GM04503 (cell line): ENCODE measurements at regions not wholly inside any gene's neighbourhood (a gene's known extent, or its start where the extent isn't known, plus 50 kb on each side); places are given as distances from the start of the nearest gene placed in this dataset.
"Not testable (repeated sequence)": the region's sequence is repeated elsewhere in the genome, so short reads cannot be mapped to it uniquely, and the experiment has no call there.

Experiments used
- DNase-seq: peaks from one replicate; pipeline ENCODE4 v3.0.0-alpha.2; 2012; ENCODE audit warnings: low read depth

DNA sequence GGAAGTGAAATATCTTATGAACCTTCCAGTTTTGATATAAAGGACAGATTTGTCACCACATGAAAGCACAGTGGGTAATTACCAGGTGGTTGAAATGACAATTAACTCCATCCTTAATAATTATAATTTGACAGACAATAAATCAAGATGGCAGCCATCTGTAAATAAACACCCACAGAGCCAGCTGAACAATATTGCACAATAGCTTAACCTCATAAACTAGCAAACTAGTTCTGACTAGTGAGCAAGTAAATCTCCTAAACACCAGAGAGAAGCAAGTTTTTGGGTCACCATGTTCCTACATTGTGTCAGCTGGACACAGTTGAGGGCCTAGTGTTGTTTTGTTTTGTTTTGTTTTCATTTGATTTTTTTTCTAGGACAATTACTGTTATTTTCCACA lies 577.4 kb downstream of the ACTL7B start:
- no peak for DNase-seq

DNA sequence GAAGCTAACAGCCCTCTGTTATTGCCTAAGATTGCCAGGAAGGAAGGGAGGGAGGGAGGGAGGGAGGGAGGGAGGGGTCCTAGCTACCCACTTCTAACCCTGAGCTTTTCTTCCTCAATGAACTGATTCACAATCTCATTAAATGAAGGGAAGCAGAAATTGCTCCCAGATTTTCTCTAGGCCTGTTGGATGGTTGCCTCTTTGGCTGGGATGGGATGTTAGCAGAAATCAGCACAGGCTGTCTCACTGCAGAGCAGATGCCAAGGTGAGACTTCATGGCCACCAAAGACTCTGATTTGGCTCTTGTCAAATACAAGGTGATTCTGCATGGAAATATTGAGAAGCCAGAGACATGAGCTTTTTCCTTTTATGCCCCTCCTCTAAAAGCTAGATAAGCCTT lies 578.6 kb downstream of the ACTL7B start:
- no peak for DNase-seq

DNA sequence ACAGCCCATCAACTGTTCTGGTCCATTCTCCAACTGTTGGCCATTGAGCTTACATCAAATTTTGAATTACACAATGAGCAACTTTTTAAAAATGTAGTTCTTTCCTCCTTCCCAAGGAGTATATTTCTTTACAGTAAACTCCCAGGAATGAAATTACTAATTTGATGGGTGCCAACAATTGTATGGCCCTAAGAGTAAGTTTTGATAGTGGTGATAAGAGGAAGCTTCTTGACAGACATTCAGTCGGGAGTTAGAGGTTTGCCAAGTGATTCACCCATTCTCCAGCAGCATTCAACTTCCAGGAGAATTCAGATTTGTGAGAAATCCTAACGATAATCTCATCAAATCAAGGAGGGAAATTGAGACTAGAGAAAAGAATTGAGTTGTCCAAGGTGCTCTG lies 579.9 kb downstream of the ACTL7B start:
- no peak for DNase-seq

DNA sequence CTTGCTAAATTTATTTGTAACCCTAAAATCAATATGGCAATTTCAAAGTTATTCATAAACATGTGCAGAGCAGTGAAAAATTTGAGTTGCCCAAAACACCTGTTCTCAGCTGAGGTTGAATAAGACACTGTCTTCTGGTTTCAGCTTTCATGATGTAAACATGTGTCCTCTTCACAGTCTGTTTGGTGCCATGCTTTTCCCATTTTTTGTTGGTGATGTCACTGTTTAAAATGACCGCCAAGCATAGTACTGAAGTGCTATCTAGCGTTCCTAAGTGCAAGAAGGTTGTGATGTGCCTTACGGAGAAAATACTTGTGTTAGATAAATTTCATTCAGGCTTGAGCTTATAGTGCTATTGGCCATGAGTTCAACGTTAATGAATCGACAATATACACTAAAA lies 580.8 kb downstream of the ACTL7B start:
- DNase-seq = no peak

DNA sequence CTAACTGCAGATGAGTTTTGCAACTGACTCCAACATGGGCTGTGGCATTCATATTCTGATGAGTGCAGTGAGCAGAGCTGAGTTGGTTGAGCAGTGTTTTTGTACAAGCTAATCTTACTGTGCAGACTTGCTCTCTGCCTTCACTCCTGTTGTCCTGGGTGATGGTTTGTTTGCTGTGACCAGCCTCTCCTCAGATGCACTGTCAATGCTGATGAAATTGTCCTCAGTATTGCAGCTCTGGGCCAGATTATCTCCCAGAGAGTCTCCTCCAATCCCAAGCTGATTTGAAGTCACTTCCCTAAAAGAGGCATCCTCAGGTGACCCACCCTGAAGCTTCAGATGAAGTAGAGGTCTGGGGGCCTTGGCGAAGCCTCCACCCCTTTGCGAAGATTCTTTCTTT lies 581.8 kb downstream of the ACTL7B start:
- no peak for DNase-seq

DNA sequence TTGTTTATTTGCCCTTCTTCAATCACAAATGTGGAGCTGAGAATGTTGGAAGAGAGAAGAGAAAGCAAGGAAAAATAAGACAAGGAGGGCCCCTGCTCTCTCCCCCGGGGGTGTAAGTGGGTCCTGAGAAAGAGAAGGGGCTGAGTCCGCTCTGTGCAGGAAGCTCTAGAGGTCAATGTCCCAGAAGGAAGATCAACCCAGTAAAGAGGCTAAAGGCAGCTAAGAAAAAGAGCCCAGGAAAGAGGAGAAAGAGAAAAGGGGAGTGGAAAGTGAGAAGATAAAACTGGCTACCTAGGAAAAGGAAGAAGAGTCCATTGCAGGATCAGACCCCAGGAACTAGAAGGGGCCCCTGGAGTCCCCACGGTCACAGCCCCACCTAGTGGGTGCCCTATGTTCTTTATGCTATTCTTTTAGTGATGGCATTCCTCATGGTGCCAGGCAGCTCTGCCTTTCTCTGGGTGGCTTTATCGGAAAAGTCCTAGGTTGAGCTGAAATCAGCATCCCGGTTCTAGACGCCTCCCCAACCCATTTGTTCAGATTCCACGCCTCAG lies 583.4 kb downstream of the ACTL7B start:
- DNase-seq = no peak

DNA sequence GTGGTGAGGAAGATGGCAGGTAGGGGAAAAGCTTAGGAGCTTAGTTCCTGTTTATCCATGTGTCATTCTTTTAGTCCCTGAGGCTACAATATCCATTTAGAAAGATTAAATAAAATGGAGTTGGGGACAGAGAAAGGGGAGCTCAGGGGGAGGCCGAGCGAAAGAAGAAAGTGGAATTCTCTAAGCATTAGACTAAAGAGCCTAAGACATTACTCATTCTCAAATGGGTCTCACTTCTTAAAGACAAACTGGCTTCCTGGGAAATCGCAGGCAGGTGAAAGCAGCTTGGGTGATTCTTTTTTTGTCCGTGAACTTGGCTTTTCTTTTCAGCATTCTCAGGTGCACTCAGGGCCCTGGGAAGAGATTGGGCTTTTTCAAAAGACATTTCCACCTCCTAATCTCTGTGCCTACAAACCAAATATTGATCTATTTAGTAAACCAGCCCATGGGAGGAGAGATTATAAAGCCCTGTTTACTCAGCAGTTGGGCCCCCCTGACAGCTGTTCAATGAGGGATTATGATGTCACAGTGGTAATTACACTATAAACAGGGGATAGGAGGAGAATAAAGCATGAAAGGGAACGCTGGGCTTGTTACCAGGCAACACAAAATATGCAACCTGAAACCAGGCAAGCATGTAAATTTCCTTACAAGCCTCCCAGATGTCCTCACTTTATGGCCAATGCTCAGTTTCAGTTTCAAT lies 584.0 kb downstream of the ACTL7B start:
- peak; percentile 71 for DNase-seq

DNA sequence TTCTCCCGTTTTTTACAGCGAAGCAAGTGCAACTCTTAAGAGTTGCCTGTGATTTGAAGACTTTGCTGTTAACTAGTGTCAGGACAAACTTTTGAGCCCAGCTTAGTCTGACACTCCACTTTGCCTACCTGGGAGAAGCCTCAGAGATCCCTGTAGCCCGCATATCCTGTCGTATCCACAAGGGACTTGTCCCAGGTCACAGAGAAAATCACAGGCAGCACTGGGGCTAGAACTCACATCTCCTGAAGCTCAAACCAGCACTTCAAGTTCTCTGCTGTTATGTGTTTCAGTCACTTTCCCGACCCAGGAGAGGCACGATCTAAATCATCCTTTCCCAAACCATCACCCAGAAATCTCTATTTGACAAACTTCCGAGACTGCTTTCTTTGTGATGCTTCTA lies 584.5 kb downstream of the ACTL7B start:
- no peak for DNase-seq

DNA sequence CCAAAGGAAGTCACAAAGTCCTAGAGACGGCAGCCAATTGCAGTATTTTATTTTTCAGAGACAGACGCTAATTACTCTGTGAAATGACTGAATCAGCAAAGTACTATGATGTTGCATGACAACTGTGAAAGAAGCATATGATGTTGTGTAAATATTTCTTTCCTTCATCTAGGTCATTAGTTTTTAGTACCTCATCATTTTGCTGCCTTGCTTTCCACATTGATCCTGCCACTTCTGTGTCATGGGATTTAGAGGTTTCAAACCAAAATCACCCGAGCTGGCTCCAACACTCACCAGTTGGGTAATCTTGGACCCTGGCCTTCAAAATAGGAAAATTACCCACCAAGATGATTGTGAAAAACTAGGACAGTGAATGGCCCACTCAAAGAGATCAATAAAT lies 585.2 kb downstream of the ACTL7B start:
- no peak for DNase-seq

DNA sequence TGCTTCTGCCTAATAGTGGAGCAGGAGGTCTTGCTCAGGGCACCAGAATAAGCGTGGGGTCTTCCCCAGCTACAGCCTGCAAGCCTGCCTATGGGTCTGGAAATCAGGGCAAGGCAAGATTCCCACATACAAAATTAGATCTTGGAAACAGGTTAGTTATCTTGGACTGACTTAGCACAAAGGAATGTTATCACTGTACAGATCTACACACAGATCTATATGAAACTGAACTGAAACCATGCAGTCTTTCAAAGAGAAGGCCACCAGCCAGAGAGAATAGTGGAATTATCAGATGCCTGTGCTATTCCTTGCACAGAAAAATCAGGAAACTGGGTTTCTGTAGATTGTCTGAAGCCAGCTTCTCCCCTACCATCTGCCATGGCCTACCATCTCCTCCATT lies 585.7 kb downstream of the ACTL7B start:
- no peak for DNase-seq

DNA sequence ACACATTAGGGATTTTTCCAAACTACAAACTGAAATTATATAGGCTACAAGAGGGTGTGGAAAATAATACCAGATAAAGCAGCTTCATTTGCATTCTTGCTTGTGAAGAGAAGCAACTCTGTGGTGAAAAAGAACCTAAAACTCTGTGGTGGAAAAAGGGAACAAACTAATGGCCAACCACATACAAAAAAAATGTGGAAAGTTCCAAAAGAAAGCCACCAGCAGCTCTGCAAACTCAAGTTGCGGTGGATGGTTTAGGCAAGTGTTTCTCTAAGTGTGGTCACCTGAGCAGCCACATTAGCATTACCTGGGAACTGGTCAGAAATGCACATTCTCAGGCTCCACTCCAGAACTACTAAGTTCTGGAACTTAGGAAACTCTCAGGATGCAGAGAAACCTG lies 586.4 kb downstream of the ACTL7B start:
- no peak for DNase-seq

DNA sequence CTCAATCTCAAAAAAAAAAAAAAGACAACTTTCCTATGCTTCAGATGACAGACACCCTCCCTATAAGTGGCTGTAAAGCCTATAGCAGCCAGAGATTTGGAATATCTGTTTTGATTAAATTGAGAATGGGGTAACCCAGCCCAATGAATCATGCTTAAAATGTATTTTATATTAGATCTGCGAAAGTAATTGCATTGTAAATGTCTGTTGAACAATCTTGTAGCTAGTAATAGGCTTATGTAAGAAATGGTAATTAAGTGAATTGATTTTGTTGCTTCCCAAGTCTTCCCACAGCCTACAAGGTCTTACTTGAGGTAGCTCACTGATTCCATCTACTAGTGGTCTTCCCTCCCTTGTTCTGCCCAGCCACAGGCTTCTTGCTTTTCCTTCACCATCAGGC lies 590.7 kb downstream of the ACTL7B start:
- no peak for DNase-seq

DNA sequence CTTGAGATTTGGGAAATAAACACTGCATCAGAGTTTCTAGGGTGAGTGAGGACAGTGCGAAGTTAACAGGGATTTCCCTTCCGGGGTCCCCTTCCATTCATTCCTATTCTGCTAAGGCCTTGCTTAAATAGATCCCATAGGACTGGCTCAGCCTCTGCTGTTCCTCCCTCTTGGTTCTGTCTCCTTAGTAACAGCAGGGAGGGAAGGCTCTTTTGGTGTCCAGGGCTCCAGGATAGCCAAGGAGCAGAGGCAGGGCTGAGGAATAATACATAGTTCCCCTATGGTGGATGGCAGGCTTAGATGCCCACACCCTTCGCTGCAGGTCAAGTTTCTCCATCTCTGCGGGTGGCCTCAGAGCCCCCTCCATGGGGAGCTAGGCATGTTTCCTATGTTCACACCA lies 591.7 kb downstream of the ACTL7B start:
- DNase-seq = no peak

DNA sequence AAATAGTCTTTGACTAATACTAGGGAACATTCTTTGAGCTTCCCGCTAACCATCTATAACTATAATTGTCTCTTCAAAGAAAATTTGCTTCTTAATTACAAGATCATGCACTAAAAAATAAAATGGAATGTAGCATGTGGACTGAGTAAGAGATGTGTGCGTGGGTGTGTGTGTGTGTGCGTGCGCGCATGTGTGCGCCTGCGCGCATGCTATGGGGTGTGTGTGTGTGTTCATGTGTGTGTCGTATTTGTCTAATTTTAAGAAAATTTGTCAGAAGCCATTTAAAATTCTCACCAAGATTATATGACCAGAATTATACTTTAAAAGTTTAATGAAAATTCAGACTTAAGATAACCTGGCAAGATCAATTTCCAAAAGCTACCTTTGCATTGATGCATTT lies 593.0 kb downstream of the ACTL7B start:
- no peak for DNase-seq

DNA sequence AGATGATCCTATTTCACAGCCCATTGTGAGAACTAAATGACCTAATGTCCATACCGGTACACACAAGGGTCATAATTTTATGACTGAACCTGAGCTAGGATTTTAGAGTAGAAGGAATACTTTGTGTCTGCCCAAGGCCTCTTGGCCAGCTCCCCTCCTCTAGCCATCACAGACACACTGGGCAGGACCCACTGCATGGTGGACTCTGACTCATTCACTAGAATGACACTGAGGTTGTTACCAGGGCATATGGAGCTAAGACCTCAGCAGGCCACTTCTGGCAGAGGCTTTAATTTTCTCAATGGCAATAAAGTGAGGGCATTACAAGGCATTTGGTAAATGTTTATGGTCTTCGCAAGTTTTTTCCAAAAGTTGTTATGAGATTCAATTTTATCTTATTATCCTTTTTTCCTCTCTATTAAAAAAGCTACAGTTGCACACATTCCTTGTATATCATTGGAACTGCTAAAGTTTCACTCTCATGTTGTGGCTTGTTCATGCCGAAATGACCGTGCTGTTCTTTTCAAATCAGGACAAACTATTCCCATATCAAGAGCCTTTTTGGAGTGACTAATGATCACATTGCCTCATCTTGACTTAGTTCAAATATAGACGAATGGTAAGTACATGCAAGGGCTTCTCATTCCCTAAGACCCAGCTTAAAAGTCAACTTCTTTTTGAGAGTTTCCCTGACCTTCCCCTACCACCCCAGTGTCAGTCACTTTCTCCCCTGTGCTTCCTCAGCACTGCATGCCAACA lies 595.7 kb downstream of the ACTL7B start:
- DNase-seq = no peak

DNA sequence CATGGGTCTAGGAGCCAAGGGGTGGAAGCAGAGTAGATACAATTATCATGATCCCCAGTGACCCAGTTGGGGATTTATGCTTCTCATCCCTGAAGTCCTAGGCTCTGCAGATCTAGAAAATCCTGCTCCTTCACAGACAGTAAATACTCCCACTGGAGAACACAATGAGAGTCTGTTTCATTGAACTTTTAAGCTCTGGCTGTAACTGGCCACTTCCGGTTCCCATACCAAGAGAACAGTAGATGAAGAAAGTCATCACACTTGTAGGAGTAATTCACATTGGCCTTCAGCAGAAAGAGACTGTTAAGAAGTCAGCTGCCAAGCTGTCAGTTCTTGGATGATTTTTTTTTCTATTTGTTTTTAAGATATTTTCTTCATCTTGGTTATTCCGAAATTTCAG lies 597.1 kb downstream of the ACTL7B start:
- DNase-seq = no peak

DNA sequence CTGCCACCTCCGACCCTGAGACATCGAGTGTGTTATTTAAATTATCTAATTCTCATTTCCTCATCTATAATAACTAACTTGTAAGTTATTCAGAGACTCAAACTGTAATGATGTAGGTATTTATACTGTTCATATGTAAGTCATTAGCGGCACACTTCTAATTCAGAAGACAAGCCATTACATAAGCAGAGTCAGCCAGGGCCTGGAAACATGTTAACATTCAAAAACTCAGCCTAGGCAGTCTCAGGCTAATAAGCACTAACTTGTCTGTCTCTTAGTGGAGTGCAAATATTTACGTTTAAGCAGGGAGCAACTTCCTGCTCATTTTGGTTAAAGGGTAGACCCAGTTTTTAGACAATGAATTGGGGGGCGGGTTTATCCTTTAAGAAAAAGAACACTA lies 598.4 kb downstream of the ACTL7B start:
- no peak for DNase-seq

DNA sequence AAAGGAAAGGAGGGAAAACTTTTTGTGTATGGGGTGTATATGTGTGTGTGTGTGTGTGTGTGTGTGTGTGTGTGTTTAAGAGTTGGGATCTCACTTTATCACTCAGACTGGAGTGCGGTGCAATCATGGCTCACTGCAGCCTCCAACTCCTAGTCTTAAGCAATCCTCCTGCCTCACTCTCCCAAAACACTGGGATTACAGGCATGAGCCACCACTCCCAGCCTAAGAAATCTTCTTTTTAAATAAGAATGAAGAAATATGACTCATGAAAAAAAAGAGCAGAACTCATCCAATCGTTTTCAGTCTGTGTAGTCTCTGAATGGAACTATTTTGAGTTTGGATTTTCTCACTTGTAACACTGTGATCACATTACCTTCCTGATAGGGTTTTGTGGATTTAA lies 601.5 kb downstream of the ACTL7B start:
- DNase-seq = no peak

DNA sequence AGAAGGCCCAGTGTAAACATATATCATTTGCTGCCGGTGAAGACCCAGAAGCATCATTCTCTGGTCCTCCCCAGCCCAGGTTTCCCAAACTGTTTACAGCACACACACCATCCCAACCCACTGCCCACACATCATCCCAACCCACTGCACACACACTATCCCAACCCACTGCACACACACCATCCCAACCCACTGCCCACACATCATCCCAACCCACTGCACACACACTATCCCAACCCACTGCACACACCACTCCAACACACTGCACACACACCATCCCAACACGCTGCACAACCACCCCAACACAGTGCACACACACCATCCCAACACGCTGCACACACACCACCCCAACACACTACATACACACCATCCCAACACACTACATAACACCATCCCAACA lies 608.4 kb downstream of the ACTL7B start:
- DNase-seq = not testable (repeated sequence)

DNA sequence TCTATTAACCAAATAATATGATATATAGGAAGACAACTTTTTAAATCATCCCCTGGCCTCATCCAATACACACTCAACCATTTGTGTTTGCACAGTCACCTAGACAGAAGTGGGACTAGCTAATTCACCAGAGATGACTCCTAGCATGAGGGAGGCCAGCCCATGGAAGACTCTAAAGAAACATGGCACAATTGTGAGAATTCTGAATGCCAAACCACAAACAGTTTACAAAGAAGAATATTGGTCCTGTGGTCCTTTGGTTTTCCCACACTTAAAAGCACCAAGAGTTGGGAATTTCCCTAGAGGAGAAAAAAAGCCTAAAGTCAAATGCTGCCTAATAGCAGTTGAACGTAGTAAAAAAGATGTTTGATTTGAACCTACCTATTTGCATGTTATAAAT lies 609.9 kb downstream of the ACTL7B start:
- DNase-seq = no peak

DNA sequence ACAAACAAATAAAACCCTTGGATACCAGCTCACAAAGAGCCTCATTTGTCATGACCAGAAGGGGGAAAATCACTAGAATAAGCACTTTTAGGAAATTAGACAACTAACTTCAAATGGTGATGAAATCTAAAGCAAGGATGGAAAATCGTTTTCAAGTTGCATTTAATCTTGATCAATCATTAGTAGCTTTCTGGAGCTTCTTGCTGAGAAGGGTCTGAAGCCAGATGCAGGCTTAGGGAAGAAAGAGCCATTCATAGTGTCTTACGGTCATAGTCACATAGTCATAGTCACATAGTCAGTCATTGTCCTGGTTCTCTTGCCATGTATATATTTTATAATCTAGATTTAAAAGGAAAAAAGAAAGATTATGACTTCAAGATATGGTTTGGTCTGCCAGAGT lies 610.5 kb downstream of the ACTL7B start:
- no peak for DNase-seq

DNA sequence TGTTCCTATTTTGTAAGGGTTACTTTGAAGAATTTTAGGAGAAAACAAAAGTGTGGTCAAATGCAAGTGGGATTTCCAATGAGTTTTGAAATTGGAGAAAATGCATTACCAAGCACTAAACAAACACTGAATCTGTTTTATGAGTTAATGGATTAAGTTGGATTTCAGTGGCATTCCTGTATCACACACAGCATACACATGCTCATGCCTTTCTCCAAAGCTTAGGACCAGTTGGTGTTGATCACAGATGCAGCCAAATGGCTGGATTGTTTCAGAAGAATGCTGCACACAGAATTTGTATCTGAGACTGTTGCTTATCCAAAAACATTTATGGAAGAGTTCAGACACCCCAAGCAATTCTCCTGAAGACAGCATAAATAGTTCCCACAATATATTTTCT lies 611.1 kb downstream of the ACTL7B start:
- no peak for DNase-seq

DNA sequence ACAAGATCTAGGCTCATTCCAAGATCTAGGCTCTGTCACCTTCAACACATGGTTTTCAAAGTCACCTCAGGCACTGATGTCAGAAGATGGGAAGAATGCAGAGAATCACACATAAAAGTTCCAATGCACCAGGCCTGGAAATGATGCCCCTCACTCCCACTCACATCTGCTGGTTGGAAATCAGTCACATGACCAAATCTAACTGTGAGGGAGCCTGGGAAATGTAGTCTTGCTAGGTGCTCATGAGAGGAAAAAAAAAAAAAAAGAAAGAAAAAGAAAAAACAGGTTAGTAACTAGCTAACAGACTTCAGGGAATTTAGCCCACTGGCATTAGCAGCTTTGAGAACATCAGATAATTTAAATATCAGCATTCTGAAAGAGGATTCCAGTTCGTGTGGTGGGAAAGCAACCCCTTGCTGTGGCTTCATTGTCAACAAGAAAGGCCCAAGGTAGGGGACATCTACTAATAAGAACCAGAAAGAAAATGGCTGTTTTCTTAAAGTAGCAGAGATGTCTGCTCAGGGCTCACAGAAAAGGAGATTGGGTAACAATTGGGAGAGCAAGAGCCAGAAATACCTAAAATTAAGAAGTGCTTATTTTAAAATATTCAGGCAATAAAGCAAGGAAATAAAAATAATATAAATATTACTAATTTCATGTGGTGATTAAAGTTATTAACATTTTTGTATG lies 614.3 kb downstream of the ACTL7B start:
- DNase-seq = no peak
